GM12892 (cell line): ENCODE measurements at regions not wholly inside any gene's neighbourhood (a gene's known extent, or its start where the extent isn't known, plus 50 kb on each side); places are given as distances from the start of the nearest gene placed in this dataset.

ENCODE experiments used
- POLR2A ChIP-seq: IDR thresholded peaks from 2 replicates; pipeline ENCODE4 v1.6.1; 2011; ENCODE audit warnings: low read depth, low read length, control low read depth
- POLR2AphosphoS5 ChIP-seq: IDR thresholded peaks from 2 replicates; pipeline ENCODE4 v1.6.1; 2011; ENCODE audit warnings: low read depth, low read length, control low read depth
- TAF1 ChIP-seq: IDR thresholded peaks from 2 replicates; pipeline ENCODE4 v1.6.1; 2011; ENCODE audit warnings: low read depth, mild to moderate bottlenecking, control low read depth, low read length, borderline replicate concordance

DNA sequence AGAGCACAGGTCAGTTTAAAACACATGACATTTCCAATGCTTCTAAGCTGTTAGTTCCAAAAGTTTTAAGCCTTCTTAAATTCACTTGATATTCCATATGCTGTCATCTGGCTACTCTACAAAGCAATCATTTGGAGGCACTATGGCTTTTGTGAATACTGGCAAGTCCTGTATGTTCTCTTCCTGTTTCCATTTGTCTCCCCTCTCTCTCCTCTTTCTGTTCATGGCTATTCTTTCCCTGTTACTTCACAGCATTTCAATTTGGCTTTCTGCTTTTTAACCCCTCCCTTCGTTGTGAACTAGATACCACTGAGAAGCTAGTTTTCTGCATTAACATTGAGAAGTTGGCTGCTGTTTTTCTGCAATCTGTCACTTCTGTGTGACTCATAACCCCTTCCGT is 1337.2 kb upstream of the CELF4 start:
- TF ChIP-seq TAF1 (no peak), POLR2AphosphoS5 (no peak), POLR2A (no peak)
